Pancreas (tissue), 10 donors: ENCODE measurements at regions not wholly inside any gene's neighbourhood (a gene's known extent, or its start where the extent isn't known, plus 50 kb on each side); places are given as distances from the start of the nearest gene placed in this dataset.

Experiments
- ATAC-seq, 4 donors: fragments of 200-7000 bp; cut with Tn5 transposase; one replicate each; pipeline versions ENCODE4 v1.8.0 to v1.9.1; 2020; ENCODE audit warnings: mild to moderate bottlenecking in 4 of 4, moderate library complexity in 4 of 4
- DNase-seq, 6 donors: peaks; one replicate each; pipeline ENCODE4 v3.0.0-alpha.2; 2020
- FAIRE-seq: peaks from 2 replicates; lab custom pipeline; 2012; peaks lifted over from hg19 to GRCh38; lab: Jason Lieb, UNC
- H3K27ac ChIP-seq, 4 donors: fragments of 200-600 bp; sonication (generic); 1 replicate in 3 of 4; 2 replicates in 1 of 4; pipeline versions ENCODE4 v1.5.0 to v1.8.0; 2020
- H3K27me3 ChIP-seq, 4 donors: fragments of 200-600 bp; one replicate each; pipeline ENCODE4 v1.8.0; 2021
- H3K36me3 ChIP-seq, 3 donors: fragments of 200-600 bp; sonication (generic) in 1 of 3; one replicate each; pipeline versions ENCODE4 v1.5.0 to v1.8.0; 2020 to 2021
- H3K4me1 ChIP-seq, 3 donors: fragments of 200-600 bp; one replicate each; pipeline ENCODE4 v1.8.0; 2021
- H3K4me3 ChIP-seq, 4 donors: fragments of 200-600 bp; sonication (generic) in 2 of 4; one replicate each; pipeline versions ENCODE4 v1.5.0 to v1.8.0; 2020 to 2021
- H3K9me3 ChIP-seq, 4 donors: fragments of 200-600 bp; one replicate each; pipeline ENCODE4 v1.8.0; 2021
- CTCF ChIP-seq, 4 donors: fragments of 200-600 bp; sonication (generic) in 3 of 4; IDR thresholded peaks; one replicate each; pipeline versions ENCODE4 v1.5.0 to v1.8.0; 2021; ENCODE audit warnings: antibody characterized with exemption in 4 of 4
- WGBS, 2 donors: extraction: QIAGEN DNeasy Blood & Tissue Kit; methylation state at CpG; one replicate each; pipeline ENCODE4 v1.1.7; 2013; 5-methylcytosine and 5-hydroxymethylcytosine counted together
- intact Hi-C, 3 donors: fragments of 100-400 bp; cut with DNase I; formaldehyde crosslinking; loops; one replicate each; pipeline versions ENCODE4 v1.11.1 to v1.14.2; 2022
- donor health status: healthy with polysubstance abuse.
- donor health status: DM: no; HTN: no; CAD: no; lungs with moderate emphysema.
- donor health status: DM: no; HTN: no; CAD: no.
- donor health status: control.
- donor health status: control.
- donor health status: Bipolar disorder and iron deficiency.
- donor health status: DM: yes; HTN: yes; CAD: no.
- donor health status: DM: no; HTN: no; CAD: no.
- donor health status: DM: no; HTN: no; CAD: no.
- donor health status: DM: yes; HTN: yes; CAD: no.

GRCh38 chr1:239733995-239734394, 347.6 kb downstream of the CHRM3 start:
- Histone ChIP-seq H3K4me1 (no peaks in the 10 kb centered on the region), H3K36me3 (no peaks in the 10 kb centered on the region), H3K27ac (no peak overlapping the region), H3K4me3 (no peak overlapping the region), H3K9me3 (no peaks in the 10 kb centered on the region), H3K27me3 (no peaks in the 10 kb centered on the region)
- TF ChIP-seq CTCF (IDR thresholded peaks at IDR 0.05) = no peak
- no peak for FAIRE-seq
- DNase-seq = no peak
- intact Hi-C loops = no loop called here
- WGBS, 2 donors = 88 to 90% methylated on average over 3 of the region's 3 CpGs
- no peak for ATAC-seq

- no peaks in the 10 kb centered on the region for H3K36me3 ChIP-seq
- H3K9me3 ChIP-seq = no peaks in the 10 kb centered on the region
- H3K4me3 ChIP-seq = no peak overlapping the region
- intact Hi-C loops = no loop called here
- H3K27ac ChIP-seq = no peak overlapping the region
- H3K27me3 ChIP-seq = no peaks in the 10 kb centered on the region
- no peaks in the 10 kb centered on the region for H3K4me1 ChIP-seq
- DNase-seq (no peak), FAIRE-seq (no peak), ATAC-seq (no peak)
- WGBS, 2 donors = 49 to 60% methylated on average over 2 of the region's 2 CpGs
- TF ChIP-seq CTCF (IDR thresholded peaks at IDR 0.05) = no peak
These were observed 348.7 kb downstream of the CHRM3 start for GRCh38 chr1:239735111-239735510.

- H3K36me3 ChIP-seq = no peaks in the 10 kb centered on the region
- FAIRE-seq (no peak), ATAC-seq (no peak), DNase-seq (no peak)
- WGBS, 2 donors = 64 to 65% methylated on average over 2 of the region's 2 CpGs
- H3K9me3 ChIP-seq = no peaks in the 10 kb centered on the region
- no peak overlapping the region for H3K4me3 ChIP-seq
- intact Hi-C loops = no loop called here
- H3K27ac ChIP-seq = no peak overlapping the region
- no peaks in the 10 kb centered on the region for H3K27me3 ChIP-seq
- TF ChIP-seq CTCF (IDR thresholded peaks at IDR 0.05) = no peak
- H3K4me1 ChIP-seq = no peaks in the 10 kb centered on the region
These were observed 350.1 kb downstream of the CHRM3 start for GRCh38 chr1:239736479-239736878.

- Histone ChIP-seq H3K4me3 (no peak overlapping the region), H3K27ac (no peak overlapping the region), H3K4me1 (no peaks in the 10 kb centered on the region), H3K36me3 (no peaks in the 10 kb centered on the region), H3K9me3 (no peaks in the 10 kb centered on the region), H3K27me3 (no peaks in the 10 kb centered on the region)
- DNase-seq (no peak), ATAC-seq (no peak), FAIRE-seq (no peak)
- intact Hi-C loops = no loop called here
- TF ChIP-seq CTCF (IDR thresholded peaks at IDR 0.05) = no peak
- 92 to 94% methylated on average over 2 of the region's 2 CpGs for WGBS, 2 donors
These were observed 352.3 kb upstream of the FMN2 start for GRCh38 chr1:239739375-239739774.

GRCh38 chr1:239739919-239740318, 351.8 kb upstream of the FMN2 start:
- H3K9me3 ChIP-seq = no peaks in the 10 kb centered on the region
- H3K36me3 ChIP-seq = no peaks in the 10 kb centered on the region
- ATAC-seq (no peak), DNase-seq (no peak), FAIRE-seq (no peak)
- WGBS, 2 donors = 93 to 95% methylated on average over 2 of the region's 2 CpGs
- intact Hi-C loops = no loop called here
- H3K4me3 ChIP-seq = no peak overlapping the region
- TF ChIP-seq CTCF (IDR thresholded peaks at IDR 0.05) = no peak
- H3K27me3 ChIP-seq = no peaks in the 10 kb centered on the region
- no peak overlapping the region for H3K27ac ChIP-seq
- no peaks in the 10 kb centered on the region for H3K4me1 ChIP-seq
